WTC11 (cell line): ENCODE measurements at regions not wholly inside any gene's neighbourhood (a gene's known extent, or its start where the extent isn't known, plus 50 kb on each side); places are given as distances from the start of the nearest gene placed in this dataset.

Experiments used
- ATF1 ChIP-seq: sonication (generic); formaldehyde crosslinking; IDR thresholded peaks from 2 replicates; pipeline ENCODE4 v1.8.1; 2023; ENCODE audit warnings: mild to moderate bottlenecking, moderate library complexity, missing genetic modification reagents
- GTF2I ChIP-seq: fragments of 250-450 bp; sonication (Bioruptor Pico); conservative IDR thresholded peaks from 2 replicates; pipeline ENCODE4 v1.4.0; 2021; ENCODE audit warnings: mild to moderate bottlenecking
- MAX ChIP-seq: sonication (generic); formaldehyde crosslinking; IDR thresholded peaks from 2 replicates; pipeline ENCODE4 v1.8.0; 2022; ENCODE audit warnings: mild to moderate bottlenecking, missing genetic modification reagents
- SMAD3 ChIP-seq: sonication (generic); formaldehyde crosslinking; IDR thresholded peaks from 2 replicates; pipeline ENCODE4 v1.8.0; 2022; ENCODE audit warnings: missing genetic modification reagents, mild to moderate bottlenecking, borderline replicate concordance
- USF2 ChIP-seq: sonication (generic); formaldehyde crosslinking; IDR thresholded peaks from 2 replicates; pipeline ENCODE4 v1.8.1; 2023; ENCODE audit warnings: mild to moderate bottlenecking, missing genetic modification reagents, moderate library complexity
- TF ChIP-seq, protein P1 (sequence below): fragments of 200-600 bp; IDR thresholded peaks from 2 replicates; pipeline ENCODE4 v1.8.0; 2022; ENCODE audit warnings: antibody characterized with exemption

GRCh38 chr6:113094779-113095178, 747.6 kb downstream of the RFPL4B start:
- no peak for TF ChIP-seq SMAD3
- TF ChIP-seq MAX (CRISPR knock-in tag): no peak
- TF ChIP-seq, protein P1, sequence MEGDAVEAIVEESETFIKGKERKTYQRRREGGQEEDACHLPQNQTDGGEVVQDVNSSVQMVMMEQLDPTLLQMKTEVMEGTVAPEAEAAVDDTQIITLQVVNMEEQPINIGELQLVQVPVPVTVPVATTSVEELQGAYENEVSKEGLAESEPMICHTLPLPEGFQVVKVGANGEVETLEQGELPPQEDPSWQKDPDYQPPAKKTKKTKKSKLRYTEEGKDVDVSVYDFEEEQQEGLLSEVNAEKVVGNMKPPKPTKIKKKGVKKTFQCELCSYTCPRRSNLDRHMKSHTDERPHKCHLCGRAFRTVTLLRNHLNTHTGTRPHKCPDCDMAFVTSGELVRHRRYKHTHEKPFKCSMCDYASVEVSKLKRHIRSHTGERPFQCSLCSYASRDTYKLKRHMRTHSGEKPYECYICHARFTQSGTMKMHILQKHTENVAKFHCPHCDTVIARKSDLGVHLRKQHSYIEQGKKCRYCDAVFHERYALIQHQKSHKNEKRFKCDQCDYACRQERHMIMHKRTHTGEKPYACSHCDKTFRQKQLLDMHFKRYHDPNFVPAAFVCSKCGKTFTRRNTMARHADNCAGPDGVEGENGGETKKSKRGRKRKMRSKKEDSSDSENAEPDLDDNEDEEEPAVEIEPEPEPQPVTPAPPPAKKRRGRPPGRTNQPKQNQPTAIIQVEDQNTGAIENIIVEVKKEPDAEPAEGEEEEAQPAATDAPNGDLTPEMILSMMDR: no peak
- no peak for TF ChIP-seq GTF2I
- TF ChIP-seq USF2 (CRISPR knock-in tag): no peak
- no peak for TF ChIP-seq ATF1 (CRISPR knock-in tag)
